Fibroblast of lung (primary cell): ENCODE measurements at regions not wholly inside any gene's neighbourhood (a gene's known extent, or its start where the extent isn't known, plus 50 kb on each side); places are given as distances from the start of the nearest gene placed in this dataset.

Experiments used
- DNase-seq, 2 donors: peaks; one replicate each; pipeline versions ENCODE4 v3.0.0 to v3.0.0-alpha.2; 2010; ENCODE audit warnings: low read depth in 2 of 2
- H2AFZ ChIP-seq: 2 replicates; pipeline ENCODE4 v1.5.1; 2012; ENCODE audit warnings: low read length, control low read depth, inconsistent platforms
- H3K27ac ChIP-seq: 2 replicates; pipeline ENCODE4 v1.5.1; 2011; ENCODE audit warnings: low read length, control low read depth; ENCODE audit not compliant: insufficient read depth
- H3K27me3 ChIP-seq: 2 replicates; pipeline ENCODE4 v1.5.1; 2011; ENCODE audit warnings: mild to moderate bottlenecking, low read length; ENCODE audit not compliant: control insufficient read depth, insufficient read depth
- H3K36me3 ChIP-seq: 2 replicates; pipeline ENCODE4 v1.5.1; 2011; ENCODE audit warnings: low read length; ENCODE audit not compliant: control insufficient read depth, insufficient read depth
- H3K4me1 ChIP-seq: 2 replicates; pipeline ENCODE4 v1.5.1; 2011; ENCODE audit warnings: low read length; ENCODE audit not compliant: control insufficient read depth, insufficient read depth; ENCODE audit errors: extremely low read depth
- H3K4me2 ChIP-seq: 2 replicates; pipeline ENCODE4 v1.5.1; 2011; ENCODE audit warnings: low read length, control low read depth; ENCODE audit not compliant: insufficient read depth; ENCODE audit errors: extremely low read depth
- H3K4me3 ChIP-seq, 4 experiments: fragments of 200-600 bp in 1 of 4; sonication (generic) in 1 of 4; replicated peaks in 1 of 4; 2 replicates each; pipeline ENCODE4 v1.5.1; 2011 to 2016; ENCODE audit warnings: low read length in 4 of 4, low read depth in 3 of 4, mild to moderate bottlenecking in 3 of 4, control low read depth in 2 of 4, inconsistent platforms in 1 of 4, mixed read lengths in 1 of 4; ENCODE audit not compliant: insufficient read depth in 1 of 4; ENCODE audit errors: control extremely low read depth in 1 of 4
- H3K79me2 ChIP-seq: 2 replicates; pipeline ENCODE4 v1.5.1; 2012; ENCODE audit warnings: mild to moderate bottlenecking, low read length, inconsistent platforms; ENCODE audit not compliant: control insufficient read depth, insufficient read depth
- H3K9ac ChIP-seq: 2 replicates; pipeline ENCODE4 v1.5.1; 2011; ENCODE audit warnings: mild to moderate bottlenecking, low read length, control low read depth; ENCODE audit not compliant: insufficient read depth
- H3K9me3 ChIP-seq: 2 replicates; pipeline ENCODE4 v1.5.1; 2012; ENCODE audit warnings: low read depth, low read length; ENCODE audit not compliant: control insufficient read depth, insufficient read depth
- H4K20me1 ChIP-seq: 2 replicates; pipeline ENCODE4 v1.5.1; 2011; ENCODE audit warnings: low read length; ENCODE audit not compliant: control insufficient read depth, insufficient read depth; ENCODE audit errors: extremely low read depth
- CTCF ChIP-seq, 2 donors: IDR thresholded peaks in 1 of 2; conservative IDR thresholded peaks in 1 of 2; 1 replicate in 1 of 2; 2 replicates in 1 of 2; pipeline ENCODE4 v1.5.1; 2011 to 2012; ENCODE audit warnings: low read length in 2 of 2, control low read depth in 1 of 2, inconsistent platforms in 1 of 2, low read depth in 1 of 2, mild to moderate bottlenecking in 1 of 2
- EZH2 ChIP-seq: IDR thresholded peaks from 2 replicates; pipeline ENCODE4 v1.5.1; 2012; ENCODE audit warnings: low read length, control low read depth, mild to moderate bottlenecking; ENCODE audit errors: missing control alignments

- Histone ChIP-seq H3K4me1 (no peaks in the 10 kb centered on the region), H2AFZ (no peak overlapping the region), H4K20me1 (no peaks in the 10 kb centered on the region), H3K4me3 (no peak overlapping the region), H3K4me2 (no peak overlapping the region), H3K9ac (no peak overlapping the region), H3K79me2 (no peaks in the 10 kb centered on the region), H3K27me3 (no peaks in the 10 kb centered on the region), H3K36me3 (no peaks in the 10 kb centered on the region), H3K9me3 (no peaks in the 10 kb centered on the region), H3K27ac (no peak overlapping the region)
- TF ChIP-seq CTCF (conservative IDR thresholded peaks at IDR 0.05 in 1 of 2, IDR thresholded peaks at IDR 0.05 in 1 of 2; ENCODE audit: low read depth in 1 of 2, low read length in 2 of 2) (no peak), EZH2 (no peak)
- no peak for DNase-seq
Measured at GRCh38 chr2:199524689-199525574, 67.2 kb upstream of the SATB2 start.

GRCh38 chr2:199509403-199509802 lies 51.7 kb upstream of the SATB2 start:
- H3K27ac ChIP-seq: no peak overlapping the region
- no peak for DNase-seq
- no peak for TF ChIP-seq CTCF (conservative IDR thresholded peaks at IDR 0.05 in 1 of 2, IDR thresholded peaks at IDR 0.05 in 1 of 2; ENCODE audit: low read depth in 1 of 2, low read length in 2 of 2)
- TF ChIP-seq EZH2: no peak

More at GRCh38 chr2:199509403-199509802, 51.7 kb upstream of the SATB2 start:
- Histone ChIP-seq H3K9ac (no peak overlapping the region), H2AFZ (no peak overlapping the region), H3K27me3 (no peaks in the 10 kb centered on the region), H3K36me3 (no peaks in the 10 kb centered on the region), H3K79me2 (no peaks in the 10 kb centered on the region), H3K4me3 (no peak overlapping the region), H3K4me2 (no peak overlapping the region), H4K20me1 (no peaks in the 10 kb centered on the region), H3K9me3 (no peaks in the 10 kb centered on the region), H3K4me1 (no peaks in the 10 kb centered on the region)
